SK-N-SH (cell line): ENCODE measurements at regions not wholly inside any gene's neighbourhood (a gene's known extent, or its start where the extent isn't known, plus 50 kb on each side); places are given as distances from the start of the nearest gene placed in this dataset.

Experiments used
- CTCF ChIA-PET: fragments of 300-600, 350-600 bp; formaldehyde crosslinking; extraction: SDS; loops from one replicate; lab custom pipeline; 2021; lab: Yijun Ruan, JAX
- POLR2A ChIA-PET: fragments of 350-600 bp; sonication (Branson Sonifier 250); formaldehyde crosslinking; extraction: SDS; loops from one replicate; lab custom pipeline; 2020; ENCODE audit warnings: antibody characterized with exemption, inconsistent platforms; lab: Yijun Ruan, JAX
- DNase-seq: peaks from one replicate; pipeline ENCODE4 v3.0.0; 2012
- H2AFZ ChIP-seq: fragments of 200-600 bp; sonication (generic); 2 replicates; pipeline ENCODE4 v1.8.1; 2016; ENCODE audit warnings: antibody characterized with exemption, mild to moderate bottlenecking, low read depth
- H3F3A ChIP-seq: fragments of 200-600 bp; sonication (generic); replicated peaks from 2 replicates; pipeline ENCODE3; 2016; ENCODE audit warnings: antibody characterized with exemption, mild to moderate bottlenecking; ENCODE audit not compliant: insufficient read depth
- H3K27ac ChIP-seq, 2 experiments: fragments of 200-500 bp in 1 of 2; fragments of 200-600 bp in 1 of 2; sonication (Bioruptor generic) in 1 of 2; sonication (generic), shearing (Covaris generic) in 1 of 2; 2 replicates each; pipeline versions ENCODE4 v1.5.1 to v1.6.1; 2014 to 2016; ENCODE audit warnings: low read depth in 2 of 2, inconsistent platforms in 1 of 2, low read length in 1 of 2, mild to moderate bottlenecking in 1 of 2, mixed read lengths in 1 of 2
- H3K27me3 ChIP-seq: fragments of 200-600 bp; sonication (generic), shearing (Covaris generic); 2 replicates; pipeline ENCODE4 v1.6.1; 2016; ENCODE audit warnings: mixed run types; ENCODE audit not compliant: insufficient read depth
- H3K36me3 ChIP-seq, 2 experiments: fragments of 200-500 bp in 1 of 2; fragments of 200-600 bp in 1 of 2; sonication (Bioruptor generic) in 1 of 2; sonication (generic) in 1 of 2; replicated peaks in 1 of 2; 2 replicates each; pipeline versions ENCODE3 to v1.5.1; 2014 to 2016; ENCODE audit warnings: low read length in 1 of 2, mild to moderate bottlenecking in 1 of 2; ENCODE audit not compliant: insufficient read depth in 2 of 2, control insufficient read depth in 1 of 2
- H3K4me1 ChIP-seq, 2 experiments: fragments of 200-500 bp in 1 of 2; fragments of 200-600 bp in 1 of 2; sonication (Bioruptor generic) in 1 of 2; sonication (generic), shearing (Covaris generic) in 1 of 2; 2 replicates each; pipeline versions ENCODE4 v1.5.1 to v1.6.1; 2014 to 2016; ENCODE audit warnings: low read depth in 1 of 2, low read length in 1 of 2, mixed run types in 1 of 2; ENCODE audit not compliant: insufficient read depth in 2 of 2, control insufficient read depth in 1 of 2
- H3K4me2 ChIP-seq: fragments of 200-600 bp; sonication (generic), shearing (Covaris generic); 2 replicates; pipeline ENCODE4 v1.6.1; 2017; ENCODE audit warnings: mixed run types
- H3K4me3 ChIP-seq, 2 experiments: fragments of 200-500 bp in 1 of 2; fragments of 200-600 bp in 1 of 2; sonication (Bioruptor generic) in 1 of 2; sonication (generic), shearing (Covaris generic) in 1 of 2; 2 replicates each; pipeline versions ENCODE4 v1.5.1 to v1.8.1; 2014 to 2016; ENCODE audit warnings: low read depth in 2 of 2, inconsistent platforms in 1 of 2, low read length in 1 of 2, mild to moderate bottlenecking in 1 of 2, mixed read lengths in 1 of 2, moderate library complexity in 1 of 2
- H3K79me2 ChIP-seq: fragments of 200-600 bp; sonication (generic); 2 replicates; pipeline ENCODE4 v1.8.1; 2017; ENCODE audit warnings: mild to moderate bottlenecking; ENCODE audit not compliant: insufficient read depth
- H3K9ac ChIP-seq: fragments of 200-600 bp; sonication (generic); 2 replicates; pipeline ENCODE4 v1.6.1; 2017; ENCODE audit warnings: mixed run types
- H3K9me2 ChIP-seq: fragments of 200-600 bp; sonication (generic); 2 replicates; pipeline ENCODE4 v1.6.1; 2017; ENCODE audit warnings: mixed run types
- H3K9me3 ChIP-seq: fragments of 200-600 bp; sonication (generic); 2 replicates; pipeline ENCODE4 v1.6.1; 2017; ENCODE audit warnings: mixed run types, mild to moderate bottlenecking, moderate library complexity
- H4K20me1 ChIP-seq: fragments of 200-600 bp; sonication (generic); 2 replicates; pipeline ENCODE4 v1.6.1; 2017; ENCODE audit warnings: mild to moderate bottlenecking, mixed run types; ENCODE audit not compliant: insufficient read depth
- CHD2 ChIP-seq: fragments of 150-350 bp; IDR thresholded peaks from 2 replicates; pipeline ENCODE4 v1.6.1; 2018; ENCODE audit warnings: low read length; ENCODE audit not compliant: partially characterized antibody
- EP300 ChIP-seq, 2 experiments: IDR thresholded peaks; 2 replicates each; pipeline versions ENCODE4 v1.4.0 to v1.6.1; 2012; ENCODE audit warnings: borderline replicate concordance in 1 of 2, low read depth in 1 of 2, low read length in 1 of 2
- EZH2phosphoT487 ChIP-seq: fragments of 200-600 bp; sonication (generic); IDR thresholded peaks from 2 replicates; pipeline ENCODE4 v1.6.1; 2017; ENCODE audit warnings: low read depth, mixed run types, mild to moderate bottlenecking, antibody characterized with exemption, moderate library complexity, borderline replicate concordance
- FOSL2 ChIP-seq: IDR thresholded peaks from 2 replicates; pipeline ENCODE4 v1.4.0; 2012; ENCODE audit warnings: low read depth, mild to moderate bottlenecking, moderate library complexity, borderline replicate concordance
- FOXJ3 ChIP-seq: sonication (generic); formaldehyde crosslinking; IDR thresholded peaks from 2 replicates; pipeline ENCODE4 v1.5.1; 2020; ENCODE audit warnings: mild to moderate bottlenecking, missing genetic modification reagents
- JUND ChIP-seq: IDR thresholded peaks from 2 replicates; pipeline ENCODE4 v1.4.0; 2012
- MEF2A ChIP-seq: IDR thresholded peaks from 2 replicates; pipeline ENCODE4 v1.4.0; 2012; ENCODE audit warnings: low read depth, borderline replicate concordance
- MXI1 ChIP-seq: IDR thresholded peaks from 2 replicates; pipeline ENCODE4 v1.6.1; 2012; ENCODE audit warnings: mild to moderate bottlenecking, low read depth, low read length, improper control_type of control experiment
- PBX3 ChIP-seq: IDR thresholded peaks from 2 replicates; pipeline ENCODE4; 2012
- RAD21 ChIP-seq: IDR thresholded peaks from 2 replicates; pipeline ENCODE4 v1.6.1; 2012; ENCODE audit warnings: mild to moderate bottlenecking, low read length
- RCOR1 ChIP-seq: fragments of 150-350 bp; IDR thresholded peaks from 2 replicates; pipeline ENCODE4 v1.6.1; 2017; ENCODE audit warnings: antibody characterized with exemption, low read length
- SIN3A ChIP-seq: IDR thresholded peaks from 2 replicates; pipeline ENCODE4 v1.6.1; 2012; ENCODE audit warnings: low read depth, mild to moderate bottlenecking, low read length, moderate library complexity, borderline replicate concordance
- TEAD4 ChIP-seq: IDR thresholded peaks from 2 replicates; pipeline ENCODE4 v1.4.0; 2012; ENCODE audit warnings: mild to moderate bottlenecking, borderline replicate concordance; ENCODE audit not compliant: insufficient read depth
- ZBTB33 ChIP-seq: IDR thresholded peaks from 2 replicates; pipeline ENCODE4 v1.4.0; 2012; ENCODE audit warnings: low read depth, borderline replicate concordance
- WGBS: methylation state at CpG from one replicate; pipeline ENCODE4 v1.1.6; 2017; ENCODE audit warnings: low lambda C conversion rate; 5-methylcytosine and 5-hydroxymethylcytosine counted together
- TF ChIP-seq, protein P1 (sequence below): fragments of 200-600 bp; sonication (generic); IDR thresholded peaks from 2 replicates; pipeline ENCODE4 v1.6.1; 2017; ENCODE audit warnings: antibody characterized with exemption, mild to moderate bottlenecking, moderate library complexity
- TF ChIP-seq, protein P2 (sequence below): IDR thresholded peaks from 2 replicates; pipeline ENCODE4 v1.4.0; 2012; ENCODE audit warnings: low read depth

- Histone ChIP-seq H3K4me3 (no peak overlapping the region), H3K4me2 (no peak overlapping the region), H3K4me1 (no peaks in the 10 kb centered on the region), H4K20me1 (no peaks in the 10 kb centered on the region), H3K9ac (no peak overlapping the region), H3K36me3 (no peaks in the 10 kb centered on the region), H3K9me2 (no peaks in the 10 kb centered on the region), H3K27me3 (no peaks in the 10 kb centered on the region), H2AFZ (no peak overlapping the region), H3K9me3 (no peaks in the 10 kb centered on the region; the same call in 1 of the 2 replicates), H3F3A (no peaks in the 10 kb centered on the region), H3K79me2 (no peaks in the 10 kb centered on the region), H3K27ac (no peak overlapping the region)
- TF ChIP-seq PBX3, result no peak
- TF ChIP-seq, protein P1, sequence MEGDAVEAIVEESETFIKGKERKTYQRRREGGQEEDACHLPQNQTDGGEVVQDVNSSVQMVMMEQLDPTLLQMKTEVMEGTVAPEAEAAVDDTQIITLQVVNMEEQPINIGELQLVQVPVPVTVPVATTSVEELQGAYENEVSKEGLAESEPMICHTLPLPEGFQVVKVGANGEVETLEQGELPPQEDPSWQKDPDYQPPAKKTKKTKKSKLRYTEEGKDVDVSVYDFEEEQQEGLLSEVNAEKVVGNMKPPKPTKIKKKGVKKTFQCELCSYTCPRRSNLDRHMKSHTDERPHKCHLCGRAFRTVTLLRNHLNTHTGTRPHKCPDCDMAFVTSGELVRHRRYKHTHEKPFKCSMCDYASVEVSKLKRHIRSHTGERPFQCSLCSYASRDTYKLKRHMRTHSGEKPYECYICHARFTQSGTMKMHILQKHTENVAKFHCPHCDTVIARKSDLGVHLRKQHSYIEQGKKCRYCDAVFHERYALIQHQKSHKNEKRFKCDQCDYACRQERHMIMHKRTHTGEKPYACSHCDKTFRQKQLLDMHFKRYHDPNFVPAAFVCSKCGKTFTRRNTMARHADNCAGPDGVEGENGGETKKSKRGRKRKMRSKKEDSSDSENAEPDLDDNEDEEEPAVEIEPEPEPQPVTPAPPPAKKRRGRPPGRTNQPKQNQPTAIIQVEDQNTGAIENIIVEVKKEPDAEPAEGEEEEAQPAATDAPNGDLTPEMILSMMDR, result no peak
- no peak for TF ChIP-seq MXI1
- TF ChIP-seq RCOR1, result no peak
- TF ChIP-seq FOXJ3, result no peak
- no peak for TF ChIP-seq JUND
- no peak for TF ChIP-seq ZBTB33
- TF ChIP-seq EZH2phosphoT487, result no peak
- TF ChIP-seq SIN3A, result no peak
- no peak for TF ChIP-seq EP300 (IDR thresholded peaks at IDR 0.05; ENCODE audit: borderline replicate concordance in 1 of 2, low read depth in 1 of 2, low read length in 1 of 2)
- TF ChIP-seq TEAD4, result no peak
- TF ChIP-seq CHD2, result no peak
- TF ChIP-seq FOSL2, result no peak
- TF ChIP-seq MEF2A, result no peak
- TF ChIP-seq, protein P2, sequence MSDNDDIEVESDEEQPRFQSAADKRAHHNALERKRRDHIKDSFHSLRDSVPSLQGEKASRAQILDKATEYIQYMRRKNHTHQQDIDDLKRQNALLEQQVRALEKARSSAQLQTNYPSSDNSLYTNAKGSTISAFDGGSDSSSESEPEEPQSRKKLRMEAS, result no peak
- no peak for TF ChIP-seq RAD21
- WGBS, result 30% methylated on average over 4 of the region's 4 CpGs
- CTCF ChIA-PET, result no interaction called here
- DNase-seq, result no peak
- POLR2A ChIA-PET, result no interaction called here
These were observed 407.3 kb upstream of the ADARB2 start for GRCh38 chr10:2144584-2144983.
